HepG2 (cell line): ENCODE measurements at regions not wholly inside any gene's neighbourhood (a gene's known extent, or its start where the extent isn't known, plus 50 kb on each side); places are given as distances from the start of the nearest gene placed in this dataset.

ENCODE experiments used
- ATF3 ChIP-seq: sonication (generic); formaldehyde crosslinking; IDR thresholded peaks from 2 replicates; pipeline ENCODE4 v1.4.0; 2020; ENCODE audit warnings: missing genetic modification reagents
- CTCF ChIP-seq: sonication (generic); formaldehyde crosslinking; IDR thresholded peaks from 2 replicates; pipeline ENCODE4 v1.5.0; 2020; ENCODE audit warnings: mild to moderate bottlenecking, missing genetic modification reagents, moderate library complexity
- HOXA7 ChIP-seq: sonication (generic); formaldehyde crosslinking; IDR thresholded peaks from 2 replicates; pipeline ENCODE4 v1.8.1; 2022; ENCODE audit warnings: mild to moderate bottlenecking, missing genetic modification reagents, moderate library complexity
- IKZF5 ChIP-seq: IDR thresholded peaks from 2 replicates; pipeline ENCODE4 v1.6.1; 2018; ENCODE audit warnings: missing genetic modification reagents, mild to moderate bottlenecking, missing compliant biosample characterization
- NCOA2 ChIP-seq: sonication (generic); formaldehyde crosslinking; IDR thresholded peaks from 2 replicates; pipeline ENCODE4 v1.8.0; 2022; ENCODE audit warnings: inconsistent platforms
- NR3C1 ChIP-seq: sonication (generic); formaldehyde crosslinking; IDR thresholded peaks from 2 replicates; pipeline ENCODE4 v1.4.0; 2020; ENCODE audit warnings: missing genetic modification reagents
- POLR2A ChIP-seq, 2 experiments: IDR thresholded peaks; 2 replicates each; pipeline ENCODE4 v1.6.1; 2011; ENCODE audit warnings: low read depth in 2 of 2, low read length in 2 of 2, mild to moderate bottlenecking in 1 of 2, moderate library complexity in 1 of 2; ENCODE audit not compliant: insufficient read depth in 1 of 2
- SUZ12 ChIP-seq: fragments of 150-350 bp; IDR thresholded peaks from 2 replicates; pipeline ENCODE4 v1.6.1; 2014; ENCODE audit warnings: low read depth, low read length
- ZBTB21 ChIP-seq: sonication (generic); formaldehyde crosslinking; IDR thresholded peaks from 2 replicates; pipeline ENCODE4 v1.4.0; 2020; ENCODE audit warnings: missing genetic modification reagents
- ZBTB37 ChIP-seq: sonication (generic); formaldehyde crosslinking; IDR thresholded peaks from 2 replicates; pipeline ENCODE4 v1.4.0; 2020; ENCODE audit warnings: mild to moderate bottlenecking, missing genetic modification reagents

- TF ChIP-seq NCOA2 (CRISPR knock-in tag), result no peak
- no peak for TF ChIP-seq NR3C1
- no peak for TF ChIP-seq ATF3
- TF ChIP-seq ZBTB21 (CRISPR knock-in tag), result no peak
- TF ChIP-seq CTCF (CRISPR knock-in tag), result no peak
- TF ChIP-seq POLR2A (IDR thresholded peaks at IDR 0.05; ENCODE audit: insufficient read depth in 1 of 2, low read depth in 2 of 2, low read length in 2 of 2), result no peak
- TF ChIP-seq SUZ12, result no peak
- no peak for TF ChIP-seq ZBTB37 (CRISPR knock-in tag)
- no peak for TF ChIP-seq HOXA7 (CRISPR knock-in tag)
- TF ChIP-seq IKZF5 (CRISPR knock-in tag), result no peak
Observed at GRCh38 chr2:7724336-7724735, 807.1 kb downstream of the RNF144A start.
